ENCODE measurements at regions not wholly inside any gene's neighbourhood (a gene's known extent, or its start where the extent isn't known, plus 50 kb on each side); places are given as distances from the start of the nearest gene placed in this dataset.

GRCh38 chr3:8369638-8370037 lies 132.0 kb upstream of the LMCD1 start:
- TF ChIP-seq GATA2 (IDR thresholded peaks at IDR 0.05; ENCODE audit: insufficient read depth, insufficient read length, low read depth, low read length) (no peak), MYC (IDR thresholded peaks at IDR 0.05; ENCODE audit: low read depth, low read length) (no peak), FOS (IDR thresholded peaks at IDR 0.05; ENCODE audit: borderline replicate concordance, insufficient read depth, low read length) (no peak), POLR2AphosphoS5 (IDR thresholded peaks at IDR 0.05; ENCODE audit: insufficient read depth, low read depth, low read length) (no peak), EZH2 (IDR thresholded peaks at IDR 0.05; ENCODE audit: borderline replicate concordance, low read depth, low read length, severe bottlenecking) (no peak), MAX (IDR thresholded peaks at IDR 0.05; ENCODE audit: insufficient read depth, insufficient read length) (no peak), JUN (IDR thresholded peaks at IDR 0.05; ENCODE audit: borderline replicate concordance, insufficient read depth, insufficient read length, low read depth) (no peak), POLR2A (IDR thresholded peaks at IDR 0.05; ENCODE audit: low read depth, low read length) (no peak)
- TF ChIP-seq, protein P1, sequence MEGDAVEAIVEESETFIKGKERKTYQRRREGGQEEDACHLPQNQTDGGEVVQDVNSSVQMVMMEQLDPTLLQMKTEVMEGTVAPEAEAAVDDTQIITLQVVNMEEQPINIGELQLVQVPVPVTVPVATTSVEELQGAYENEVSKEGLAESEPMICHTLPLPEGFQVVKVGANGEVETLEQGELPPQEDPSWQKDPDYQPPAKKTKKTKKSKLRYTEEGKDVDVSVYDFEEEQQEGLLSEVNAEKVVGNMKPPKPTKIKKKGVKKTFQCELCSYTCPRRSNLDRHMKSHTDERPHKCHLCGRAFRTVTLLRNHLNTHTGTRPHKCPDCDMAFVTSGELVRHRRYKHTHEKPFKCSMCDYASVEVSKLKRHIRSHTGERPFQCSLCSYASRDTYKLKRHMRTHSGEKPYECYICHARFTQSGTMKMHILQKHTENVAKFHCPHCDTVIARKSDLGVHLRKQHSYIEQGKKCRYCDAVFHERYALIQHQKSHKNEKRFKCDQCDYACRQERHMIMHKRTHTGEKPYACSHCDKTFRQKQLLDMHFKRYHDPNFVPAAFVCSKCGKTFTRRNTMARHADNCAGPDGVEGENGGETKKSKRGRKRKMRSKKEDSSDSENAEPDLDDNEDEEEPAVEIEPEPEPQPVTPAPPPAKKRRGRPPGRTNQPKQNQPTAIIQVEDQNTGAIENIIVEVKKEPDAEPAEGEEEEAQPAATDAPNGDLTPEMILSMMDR (IDR thresholded peaks at IDR 0.05; ENCODE audit: extremely low read depth in 1 of 2, insufficient read depth in 1 of 2, low read depth in 1 of 2, low read length in 2 of 2): no peak
- FAIRE-seq (no peak), DNase-seq (ENCODE audit: low read depth, low spot score) (no peak)
- no peak overlapping the region for H3K4me2 ChIP-seq (ENCODE audit: insufficient read depth, low read length)
- no peak overlapping the region for H2AFZ ChIP-seq (ENCODE audit: low read depth, low read length)
- H3K9me1 ChIP-seq (replicated peaks; ENCODE audit: control insufficient read depth, extremely low read depth, insufficient read depth, low read length): no peaks in the 10 kb centered on the region
- intact Hi-C loops (cut with micrococcal nuclease) (no loop called here), dilution Hi-C loops (cut with MboI; ENCODE audit: extremely low pct_ligation_motif_present, low sequenced_read_pairs) (no loop called here)
- no peaks in the 10 kb centered on the region for H3K79me2 ChIP-seq (ENCODE audit: control insufficient read depth, insufficient read depth, low read length)
- H3K9me3 ChIP-seq (replicated peaks; ENCODE audit: control insufficient read depth, insufficient read depth, low read length): no peaks in the 10 kb centered on the region
- H4K20me1 ChIP-seq (replicated peaks; ENCODE audit: control insufficient read depth, extremely low read depth, insufficient read depth, low read length): no peaks in the 10 kb centered on the region
- H3K9ac ChIP-seq (replicated peaks; ENCODE audit: extremely low read depth, insufficient read depth, low read length): no peak overlapping the region
- H3K27ac ChIP-seq (ENCODE audit: insufficient read depth, low read depth, low read length): no peak overlapping the region
- no peak overlapping the region for H3K4me3 ChIP-seq (replicated peaks in 1 of 3; ENCODE audit: insufficient read depth in 1 of 3, low read depth in 1 of 3, low read length in 3 of 3)
- no peaks in the 10 kb centered on the region for H3K36me3 ChIP-seq (ENCODE audit: control insufficient read depth in 2 of 2, extremely low read depth in 1 of 2, insufficient read depth in 2 of 2, low read length in 2 of 2)
- H3K4me1 ChIP-seq (ENCODE audit: control insufficient read depth, extremely low read depth, insufficient read depth, low read length): no peaks in the 10 kb centered on the region
- no TSS peak for BruUV-seq (replicated peaks)
- ChIA-PET POLR2A (no interaction called here), CTCF (interaction anchor here (1.1 kb wide), 1 partner anchor 44 kb away, joined by 3 read pairs; no protein-coding TSS in a partner anchor)
- no peaks in the 10 kb centered on the region for H3K27me3 ChIP-seq (ENCODE audit: control insufficient read depth in 2 of 2, insufficient read depth in 2 of 2, low read length in 2 of 2)

Measured in endothelial cell of umbilical vein (primary cell).